ENCODE measurements at regions not wholly inside any gene's neighbourhood (a gene's known extent, or its start where the extent isn't known, plus 50 kb on each side); places are given as distances from the start of the nearest gene placed in this dataset.

GRCh38 chr5:120017513-120017912, 388.2 kb downstream of the FAM170A start:
- Histone ChIP-seq H3K4me1 (replicated peaks) (no peaks in the 10 kb centered on the region), H3K36me3 (no peaks in the 10 kb centered on the region), H3K27ac (no peak overlapping the region), H3K27me3 (replicated peaks; ENCODE audit: insufficient read depth) (no peaks in the 10 kb centered on the region), H3K4me3 (no peak overlapping the region), H3K9me3 (no peaks in the 10 kb centered on the region)
- intact Hi-C loops (cut with DNase I) = no loop called here
- no peak for DNase-seq (ENCODE audit: low spot score)
- TF ChIP-seq CTCF (IDR thresholded peaks at IDR 0.05) (no peak), POLR2A (IDR thresholded peaks at IDR 0.05) (no peak), POLR2AphosphoS5 (IDR thresholded peaks at IDR 0.05) (no peak)

DNA sequence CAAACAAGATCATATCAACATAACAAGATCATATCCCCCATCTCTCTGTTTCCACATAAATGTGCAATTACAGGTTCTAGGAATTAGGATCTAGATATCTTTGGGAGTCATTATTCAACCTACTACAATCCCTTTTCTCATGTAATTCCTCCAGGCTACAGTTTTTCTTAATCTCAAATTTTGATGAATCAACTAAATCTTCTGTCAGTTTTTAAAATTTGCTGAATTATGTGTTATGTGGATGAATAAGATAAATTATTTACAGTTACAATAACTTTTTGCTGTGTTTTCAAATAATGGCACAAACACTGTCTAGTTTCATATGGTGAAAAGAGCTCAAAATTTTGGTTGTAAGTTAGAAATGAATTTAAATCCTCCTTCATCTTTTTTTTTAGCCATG, 405.8 kb downstream of the FAM170A start:
- intact Hi-C loops (cut with DNase I) = no loop called here

GRCh38 chr5:120035815-120036577, 406.6 kb downstream of the FAM170A start:
- no peak for TF ChIP-seq POLR2AphosphoS5 (IDR thresholded peaks at IDR 0.05)
- no peak for TF ChIP-seq CTCF (IDR thresholded peaks at IDR 0.05)
- no peak for TF ChIP-seq POLR2A (IDR thresholded peaks at IDR 0.05)
- Histone ChIP-seq H3K4me3 (no peak overlapping the region), H3K9me3 (no peaks in the 10 kb centered on the region), H3K27me3 (replicated peaks; ENCODE audit: insufficient read depth) (no peaks in the 10 kb centered on the region), H3K27ac (no peak overlapping the region), H3K36me3 (no peaks in the 10 kb centered on the region), H3K4me1 (replicated peaks) (no peaks in the 10 kb centered on the region)
- intact Hi-C loops (cut with DNase I) = no loop called here
- DNase-seq (ENCODE audit: low spot score) = no peak
- WGBS = 92% methylated on average over 16 of the region's 16 CpGs

More for the DNA sequence above, 405.8 kb downstream of the FAM170A start:
- DNase-seq (ENCODE audit: low spot score) = no peak
- Histone ChIP-seq H3K4me1 (replicated peaks) (no peaks in the 10 kb centered on the region), H3K36me3 (no peaks in the 10 kb centered on the region), H3K4me3 (no peak overlapping the region), H3K27ac (no peak overlapping the region), H3K27me3 (replicated peaks; ENCODE audit: insufficient read depth) (no peaks in the 10 kb centered on the region), H3K9me3 (no peaks in the 10 kb centered on the region)
- TF ChIP-seq POLR2AphosphoS5 (IDR thresholded peaks at IDR 0.05) (no peak), CTCF (IDR thresholded peaks at IDR 0.05) (no peak), POLR2A (IDR thresholded peaks at IDR 0.05) (no peak)

- no peaks in the 10 kb centered on the region for H3K36me3 ChIP-seq
- no peak for TF ChIP-seq POLR2A (IDR thresholded peaks at IDR 0.05)
- TF ChIP-seq POLR2AphosphoS5 (IDR thresholded peaks at IDR 0.05) = no peak
- no peak for TF ChIP-seq CTCF (IDR thresholded peaks at IDR 0.05)
- H3K4me3 ChIP-seq = no peak overlapping the region
- intact Hi-C loops (cut with DNase I) = no loop called here
- H3K27me3 ChIP-seq (replicated peaks; ENCODE audit: insufficient read depth) = no peaks in the 10 kb centered on the region
- DNase-seq (ENCODE audit: low spot score) = no peak
- no peaks in the 10 kb centered on the region for H3K4me1 ChIP-seq (replicated peaks)
- WGBS = 85% methylated on average over 3 of the region's 3 CpGs
- H3K27ac ChIP-seq = no peak overlapping the region
- no peaks in the 10 kb centered on the region for H3K9me3 ChIP-seq
Observed at GRCh38 chr5:120037451-120037850, 408.1 kb downstream of the FAM170A start.

DNA sequence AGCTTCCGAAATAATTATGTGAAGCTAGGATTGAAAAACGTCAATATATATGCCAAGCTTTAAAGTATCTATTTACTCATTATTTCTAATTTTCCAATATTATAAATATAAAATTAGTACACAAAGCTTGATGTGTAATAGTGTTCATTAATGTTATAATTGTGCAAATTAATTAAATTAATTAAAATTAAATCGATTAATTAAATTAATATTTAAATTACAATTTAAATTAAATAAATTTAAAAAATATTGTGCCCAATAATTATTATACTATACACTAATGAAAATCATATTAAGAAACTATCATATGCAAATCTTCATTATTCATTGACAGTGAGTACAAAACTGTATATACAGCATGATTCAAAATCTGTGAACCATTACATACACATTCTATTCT, 409.8 kb downstream of the FAM170A start:
- no peaks in the 10 kb centered on the region for H3K4me1 ChIP-seq (replicated peaks)
- no peak for DNase-seq (ENCODE audit: low spot score)
- no peaks in the 10 kb centered on the region for H3K27me3 ChIP-seq (replicated peaks; ENCODE audit: insufficient read depth)
- no peaks in the 10 kb centered on the region for H3K9me3 ChIP-seq
- TF ChIP-seq CTCF (IDR thresholded peaks at IDR 0.05) = no peak
- TF ChIP-seq POLR2A (IDR thresholded peaks at IDR 0.05) = no peak
- no peak for TF ChIP-seq POLR2AphosphoS5 (IDR thresholded peaks at IDR 0.05)
- H3K36me3 ChIP-seq = no peaks in the 10 kb centered on the region
- intact Hi-C loops (cut with DNase I) = no loop called here
- WGBS = 80% methylated on average over 3 of the region's 3 CpGs
- H3K27ac ChIP-seq = no peak overlapping the region
- no peak overlapping the region for H3K4me3 ChIP-seq
